Nephron progenitor cell (in vitro differentiated cells): ENCODE measurements at regions not wholly inside any gene's neighbourhood (a gene's known extent, or its start where the extent isn't known, plus 50 kb on each side); places are given as distances from the start of the nearest gene placed in this dataset.

Experiments
- DNase-seq: peaks from one replicate; pipeline ENCODE4 v3.0.0; 2021
- H3K27ac Mint-ChIP-seq: 2 replicates; pipeline ENCODE4 v1.8.0; 2021; ENCODE audit warnings: mild to moderate bottlenecking, moderate library complexity, mixed read lengths
- H3K27me3 Mint-ChIP-seq: 2 replicates; pipeline ENCODE4 v1.8.0; 2021; ENCODE audit warnings: mild to moderate bottlenecking, low read depth, mixed read lengths; ENCODE audit not compliant: poor library complexity
- H3K36me3 Mint-ChIP-seq: 2 replicates; pipeline ENCODE4 v1.8.0; 2021; ENCODE audit warnings: low read depth, mixed read lengths
- H3K4me1 Mint-ChIP-seq: 2 replicates; pipeline ENCODE4 v1.8.0; 2021; ENCODE audit warnings: mixed read lengths
- H3K4me3 Mint-ChIP-seq: 2 replicates; pipeline ENCODE4 v1.8.0; 2021; ENCODE audit warnings: mild to moderate bottlenecking, moderate library complexity, mixed read lengths
- H3K9me3 Mint-ChIP-seq: 2 replicates; pipeline ENCODE4 v1.8.0; 2021; ENCODE audit warnings: mild to moderate bottlenecking, moderate library complexity, mixed read lengths
- TF ChIP-seq, protein P1 (sequence below): fragments of 200-600 bp; sonication (generic); IDR thresholded peaks from 2 replicates; pipeline ENCODE4 v1.5.0; 2021; ENCODE audit warnings: antibody characterized with exemption

- Mint-ChIP-seq H3K4me3 (no peak overlapping the region), H3K9me3 (peaks cover 2% of the 10 kb centered on the region), H3K4me1 (peaks cover 55% of the 10 kb centered on the region), H3K36me3 (peaks cover 16% of the 10 kb centered on the region), H3K27me3 (peaks cover 4% of the 10 kb centered on the region), H3K27ac (no peak overlapping the region)
- DNase-seq = no peak
- TF ChIP-seq, protein P1, sequence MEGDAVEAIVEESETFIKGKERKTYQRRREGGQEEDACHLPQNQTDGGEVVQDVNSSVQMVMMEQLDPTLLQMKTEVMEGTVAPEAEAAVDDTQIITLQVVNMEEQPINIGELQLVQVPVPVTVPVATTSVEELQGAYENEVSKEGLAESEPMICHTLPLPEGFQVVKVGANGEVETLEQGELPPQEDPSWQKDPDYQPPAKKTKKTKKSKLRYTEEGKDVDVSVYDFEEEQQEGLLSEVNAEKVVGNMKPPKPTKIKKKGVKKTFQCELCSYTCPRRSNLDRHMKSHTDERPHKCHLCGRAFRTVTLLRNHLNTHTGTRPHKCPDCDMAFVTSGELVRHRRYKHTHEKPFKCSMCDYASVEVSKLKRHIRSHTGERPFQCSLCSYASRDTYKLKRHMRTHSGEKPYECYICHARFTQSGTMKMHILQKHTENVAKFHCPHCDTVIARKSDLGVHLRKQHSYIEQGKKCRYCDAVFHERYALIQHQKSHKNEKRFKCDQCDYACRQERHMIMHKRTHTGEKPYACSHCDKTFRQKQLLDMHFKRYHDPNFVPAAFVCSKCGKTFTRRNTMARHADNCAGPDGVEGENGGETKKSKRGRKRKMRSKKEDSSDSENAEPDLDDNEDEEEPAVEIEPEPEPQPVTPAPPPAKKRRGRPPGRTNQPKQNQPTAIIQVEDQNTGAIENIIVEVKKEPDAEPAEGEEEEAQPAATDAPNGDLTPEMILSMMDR = no peak
Measured at GRCh38 chr6:126180585-126180984, 159.3 kb upstream of the CENPW start.

GRCh38 chr6:126181173-126181741, 158.7 kb upstream of the CENPW start:
- TF ChIP-seq, protein P1 = no peak
- Mint-ChIP-seq H3K9me3 (peaks cover 6% of the 10 kb centered on the region), H3K27me3 (no peaks in the 10 kb centered on the region), H3K36me3 (peaks cover 20% of the 10 kb centered on the region), H3K4me3 (no peak overlapping the region), H3K4me1 (peaks cover 49% of the 10 kb centered on the region), H3K27ac (peak overlapping the region; percentile 64)
- DNase-seq = no peak

DNA sequence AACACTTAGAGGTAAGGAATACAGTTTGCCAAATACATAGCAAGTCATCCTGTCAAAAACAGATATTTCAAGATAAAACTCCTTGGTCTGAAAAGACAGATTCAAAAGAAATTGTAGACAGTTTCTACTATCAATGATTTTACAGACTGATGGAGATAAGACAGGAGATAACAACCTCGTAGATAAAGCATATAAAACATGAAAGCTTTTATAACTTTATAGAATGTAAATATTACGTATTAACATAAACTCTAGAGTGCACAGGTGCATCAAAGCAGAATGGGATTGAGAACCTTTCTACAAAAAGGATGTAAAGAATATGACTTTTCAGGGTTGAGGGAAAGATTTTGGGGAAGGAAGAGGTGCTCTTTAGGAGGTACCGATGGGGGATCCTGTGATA, 158.0 kb upstream of the CENPW start:
- Mint-ChIP-seq H3K27me3 (no peaks in the 10 kb centered on the region), H3K27ac (no peak overlapping the region)
- no peak for DNase-seq

DNA sequence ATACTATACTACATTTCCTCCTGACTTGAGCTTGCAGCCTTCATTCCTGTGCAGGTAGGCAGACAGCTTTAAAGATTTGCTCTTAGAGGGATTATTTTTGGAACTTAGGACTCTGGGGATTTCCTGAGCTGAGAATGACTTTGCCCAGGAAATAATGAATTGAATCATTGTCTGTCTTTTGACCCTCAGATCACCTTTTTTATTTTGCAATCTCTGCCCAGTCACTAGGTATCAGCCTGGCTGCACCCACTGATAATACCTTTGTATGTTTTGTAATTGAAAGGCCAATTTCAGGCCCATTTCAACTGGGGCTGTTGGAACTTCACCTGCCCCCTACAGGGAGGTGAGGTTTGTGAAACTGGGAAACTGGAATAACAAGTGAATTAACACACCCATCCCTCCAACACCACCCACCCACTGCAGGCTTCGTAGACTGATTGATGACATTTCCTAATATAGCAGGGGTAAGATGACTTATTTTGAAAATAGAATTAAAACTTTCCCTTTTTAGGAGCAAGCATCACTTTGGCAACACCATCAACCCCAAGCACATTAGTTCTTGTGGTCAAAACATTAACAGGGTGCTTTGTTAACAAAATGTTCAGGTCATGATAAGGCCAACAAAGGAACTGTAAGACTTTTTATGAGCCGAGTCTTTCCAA, 157.1 kb upstream of the CENPW start:
- peaks cover 20% of the 10 kb centered on the region for H3K36me3 Mint-ChIP-seq
- H3K4me1 Mint-ChIP-seq = peaks cover 40% of the 10 kb centered on the region

More for the DNA sequence above, 158.0 kb upstream of the CENPW start:
- Mint-ChIP-seq H3K36me3 (peaks cover 20% of the 10 kb centered on the region), H3K4me1 (peaks cover 43% of the 10 kb centered on the region), H3K4me3 (no peak overlapping the region), H3K9me3 (peaks cover 6% of the 10 kb centered on the region)
- TF ChIP-seq, protein P1 = no peak

DNA sequence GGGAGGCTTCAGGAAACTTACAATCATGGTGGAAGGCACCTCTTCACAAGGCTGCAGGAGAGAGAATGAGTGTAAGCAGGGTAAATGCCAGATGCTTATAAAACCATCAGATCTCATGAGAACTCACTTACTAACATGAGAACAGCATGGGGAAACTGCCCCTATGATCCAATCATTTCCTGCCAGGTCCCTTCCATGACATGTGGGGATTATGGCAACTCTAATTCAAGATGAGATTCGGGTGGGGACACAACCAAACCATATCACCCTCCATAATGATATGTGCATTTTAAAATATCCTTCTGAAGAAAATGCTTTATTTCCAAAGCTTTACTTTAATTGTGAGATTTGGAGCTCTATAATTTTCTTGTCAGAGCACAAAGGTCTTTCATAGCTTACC, 154.1 kb upstream of the CENPW start:
- H3K36me3 Mint-ChIP-seq = peaks cover 28% of the 10 kb centered on the region
- no peak for DNase-seq
- H3K4me3 Mint-ChIP-seq = no peak overlapping the region
- H3K27me3 Mint-ChIP-seq = no peaks in the 10 kb centered on the region
- H3K9me3 Mint-ChIP-seq = peaks cover 9% of the 10 kb centered on the region
- TF ChIP-seq, protein P1 = no peak
- H3K27ac Mint-ChIP-seq = no peak overlapping the region
- peaks cover 21% of the 10 kb centered on the region for H3K4me1 Mint-ChIP-seq

More for the DNA sequence above, 157.1 kb upstream of the CENPW start:
- Mint-ChIP-seq H3K4me3 (no peak overlapping the region), H3K27ac (peak overlapping the region; percentile 77), H3K27me3 (no peaks in the 10 kb centered on the region), H3K9me3 (peaks cover 6% of the 10 kb centered on the region)
- no peak for DNase-seq
- TF ChIP-seq, protein P1 = no peak
